Right lobe of liver (tissue), 4 donors: ENCODE measurements at regions not wholly inside any gene's neighbourhood (a gene's known extent, or its start where the extent isn't known, plus 50 kb on each side); places are given as distances from the start of the nearest gene placed in this dataset.

Experiments
- CTCF ChIP-seq, 4 donors: fragments of 200-600 bp in 3 of 4; fragments of 450-650 bp in 1 of 4; IDR thresholded peaks; one replicate each; pipeline versions ENCODE4 v1.5.1 to v1.8.0; 2016 to 2022; ENCODE audit warnings: antibody characterized with exemption in 4 of 4, mild to moderate bottlenecking in 2 of 4
- POLR2A ChIP-seq: fragments of 450-650 bp; IDR thresholded peaks from one replicate; pipeline ENCODE4 v1.6.1; 2017; ENCODE audit warnings: antibody characterized with exemption, mild to moderate bottlenecking
- donor health status: DM: no; HTN: no; CAD: no.
- donor health status: DM: no; HTN: no; CAD: no.
- donor health status: DM: no; HTN: yes; CAD: no.

GRCh38 chr15:47997195-47998080, 123.4 kb upstream of the SLC24A5 start:
- TF ChIP-seq CTCF (IDR thresholded peaks at IDR 0.05) (no peak), POLR2A (no peak)
